Mononuclear cell (primary cell): ENCODE measurements at regions not wholly inside any gene's neighbourhood (a gene's known extent, or its start where the extent isn't known, plus 50 kb on each side); places are given as distances from the start of the nearest gene placed in this dataset.

Experiments used
- H3K27me3 ChIP-seq: 2 replicates; pipeline ENCODE4 v1.6.0; 2011; ENCODE audit warnings: low read length, control low read depth; ENCODE audit not compliant: insufficient read depth
- H3K4me1 ChIP-seq: 2 replicates; pipeline ENCODE4 v1.5.1; 2011; ENCODE audit warnings: mild to moderate bottlenecking, low read length, control low read depth; ENCODE audit not compliant: insufficient read depth
- H3K4me3 ChIP-seq: 2 replicates; pipeline ENCODE4 v1.5.1; 2011; ENCODE audit warnings: mild to moderate bottlenecking, low read length, moderate library complexity
- H3K9me3 ChIP-seq: 2 replicates; pipeline ENCODE4 v1.5.1; 2011; ENCODE audit warnings: low read depth, mild to moderate bottlenecking, control low read depth, low read length

DNA sequence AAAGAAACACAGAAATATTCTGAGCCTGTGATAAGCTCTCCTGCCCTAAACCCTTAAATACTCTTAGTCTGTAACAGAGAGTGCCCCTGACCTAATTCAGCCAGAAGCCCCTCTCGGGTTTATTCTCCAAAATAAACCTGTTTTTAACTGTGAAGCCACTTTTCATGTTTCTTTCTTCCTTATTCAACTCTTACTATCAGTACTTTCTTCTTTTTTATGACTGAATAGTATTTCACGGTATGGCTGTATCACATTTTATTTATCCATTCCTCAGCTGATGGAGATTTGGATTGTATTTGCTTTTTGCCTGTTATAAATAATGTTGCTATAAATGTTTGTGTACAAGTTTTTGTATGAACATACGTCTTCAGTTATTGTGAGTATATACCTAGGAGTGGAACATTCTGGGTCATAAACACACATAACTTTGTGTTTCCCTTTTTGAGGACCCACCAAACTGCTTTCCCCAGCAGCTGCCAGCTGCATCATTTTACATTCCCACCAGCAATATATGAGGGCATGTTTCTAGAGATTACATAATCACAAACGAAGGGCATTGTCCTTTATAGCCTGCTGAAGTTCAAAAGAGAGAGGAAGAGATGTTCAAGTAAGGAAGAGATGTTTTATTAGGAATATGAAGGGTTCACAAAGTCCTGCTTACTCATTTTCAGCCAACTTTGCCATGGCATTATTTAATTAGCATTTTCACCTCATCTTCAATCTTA, 199.4 kb upstream of the NUDT4 start:
- Histone ChIP-seq H3K4me1 (peaks cover 23% of the 10 kb centered on the region), H3K27me3 (no peaks in the 10 kb centered on the region), H3K4me3 (no peak overlapping the region), H3K9me3 (no peaks in the 10 kb centered on the region)

DNA sequence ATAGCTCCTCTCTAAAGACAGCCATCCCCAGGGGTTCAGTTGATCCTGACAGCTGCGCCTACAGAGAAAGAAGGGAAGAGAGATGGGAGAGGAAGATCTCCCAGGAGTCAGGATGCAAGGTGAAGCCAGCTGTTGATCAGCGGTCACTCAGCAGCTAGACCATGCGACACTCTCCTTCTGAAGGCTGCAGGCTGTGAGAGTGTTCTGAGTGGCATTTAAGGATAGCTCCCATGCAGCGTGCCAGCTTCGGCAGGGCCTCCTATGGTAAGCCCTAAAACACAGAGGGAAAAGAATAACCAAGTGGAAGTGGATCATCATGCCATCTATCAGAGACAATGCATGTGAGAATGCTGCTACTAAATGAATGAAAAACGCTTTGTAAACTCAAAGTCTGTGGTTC, 197.9 kb upstream of the NUDT4 start:
- H3K9me3 ChIP-seq, result no peaks in the 10 kb centered on the region
- H3K27me3 ChIP-seq, result no peaks in the 10 kb centered on the region
- H3K4me3 ChIP-seq, result no peak overlapping the region
- peaks cover 28% of the 10 kb centered on the region for H3K4me1 ChIP-seq

DNA sequence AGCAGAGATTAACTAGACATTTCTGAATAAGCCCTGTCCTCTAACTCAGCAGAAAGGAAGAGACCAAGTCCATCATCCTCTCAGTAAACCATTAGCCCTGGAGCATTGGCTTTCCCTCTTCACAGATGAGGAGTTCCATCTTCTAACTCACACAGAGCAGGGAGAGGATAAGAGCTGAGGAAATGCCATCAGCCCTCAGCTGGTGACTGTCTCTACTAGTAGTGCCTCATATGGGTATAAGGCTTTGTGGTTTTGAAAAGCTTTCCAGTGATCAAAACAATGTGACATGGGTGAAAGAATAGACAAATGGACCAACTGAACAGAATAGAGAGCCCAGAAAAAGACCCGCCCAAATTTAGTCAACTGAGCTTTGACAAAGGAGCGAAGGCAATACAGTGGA, 197.2 kb upstream of the NUDT4 start:
- Histone ChIP-seq H3K27me3 (no peaks in the 10 kb centered on the region), H3K4me1 (peaks cover 28% of the 10 kb centered on the region), H3K9me3 (no peaks in the 10 kb centered on the region), H3K4me3 (no peak overlapping the region)

DNA sequence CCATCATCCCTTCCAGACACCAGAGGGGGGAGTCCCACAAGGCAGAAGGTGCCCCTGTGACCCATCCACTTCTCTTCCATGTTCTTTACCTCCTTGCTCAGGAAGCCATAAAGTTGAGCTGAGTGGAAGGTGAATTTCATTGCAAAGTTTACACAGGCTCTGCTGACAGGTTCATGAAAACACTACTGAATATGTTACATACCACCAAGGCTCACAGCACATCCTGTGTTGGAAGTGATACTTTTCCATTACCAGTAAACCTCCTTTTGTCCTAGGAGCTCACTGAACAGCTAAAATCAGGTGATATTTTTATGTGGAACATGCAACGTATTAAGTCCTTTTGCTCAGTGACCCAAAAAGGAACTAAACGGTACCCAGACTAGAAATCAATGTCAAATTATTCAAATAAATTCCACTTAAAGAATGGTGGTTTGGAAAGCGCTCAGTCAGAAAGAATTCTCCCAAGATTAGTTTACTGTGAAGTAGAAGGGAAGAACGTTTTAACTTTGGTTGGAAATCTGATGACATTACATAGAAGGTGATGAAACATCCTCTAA, 196.2 kb upstream of the NUDT4 start:
- peaks cover 31% of the 10 kb centered on the region for H3K4me1 ChIP-seq

DNA sequence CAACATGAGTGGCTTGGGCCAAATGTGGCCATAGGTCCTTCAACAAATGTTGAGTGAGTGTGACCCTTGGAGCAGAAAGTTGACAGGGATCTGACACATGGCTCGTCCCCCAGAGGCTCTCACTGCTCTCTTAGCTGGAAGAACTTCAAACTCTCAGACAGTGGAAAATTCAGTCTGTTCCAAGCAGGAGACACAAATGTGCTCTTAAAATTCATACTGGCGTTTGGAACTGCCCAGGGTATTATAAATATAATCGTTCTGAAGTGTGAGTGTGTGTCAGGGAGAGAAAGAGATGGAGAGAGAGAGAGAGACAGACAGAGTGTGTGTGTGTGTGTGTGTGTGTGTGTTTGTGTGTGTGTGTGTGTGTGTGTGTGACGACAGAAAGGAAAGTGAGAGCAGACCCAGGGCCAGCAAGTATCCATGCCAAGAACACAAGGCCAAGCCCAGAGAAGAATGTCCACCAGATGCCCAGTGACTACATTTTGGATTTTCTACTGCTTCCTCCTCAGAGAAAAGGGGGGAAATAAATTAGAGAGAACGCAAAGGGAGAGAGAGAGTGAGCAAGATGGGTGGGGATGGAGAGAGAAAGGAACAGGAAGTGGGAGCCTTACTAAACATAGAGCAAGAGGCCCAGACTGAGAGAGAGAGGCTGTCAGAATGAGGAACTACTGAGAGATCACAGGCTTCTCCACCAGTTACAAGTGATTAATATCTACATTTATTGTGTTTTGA, 193.6 kb upstream of the NUDT4 start:
- H3K4me3 ChIP-seq, result no peak overlapping the region
- no peaks in the 10 kb centered on the region for H3K27me3 ChIP-seq
- no peaks in the 10 kb centered on the region for H3K9me3 ChIP-seq
- peaks cover 36% of the 10 kb centered on the region for H3K4me1 ChIP-seq

More for the DNA sequence above, 196.2 kb upstream of the NUDT4 start:
- Histone ChIP-seq H3K4me3 (no peak overlapping the region), H3K9me3 (no peaks in the 10 kb centered on the region), H3K27me3 (no peaks in the 10 kb centered on the region)

DNA sequence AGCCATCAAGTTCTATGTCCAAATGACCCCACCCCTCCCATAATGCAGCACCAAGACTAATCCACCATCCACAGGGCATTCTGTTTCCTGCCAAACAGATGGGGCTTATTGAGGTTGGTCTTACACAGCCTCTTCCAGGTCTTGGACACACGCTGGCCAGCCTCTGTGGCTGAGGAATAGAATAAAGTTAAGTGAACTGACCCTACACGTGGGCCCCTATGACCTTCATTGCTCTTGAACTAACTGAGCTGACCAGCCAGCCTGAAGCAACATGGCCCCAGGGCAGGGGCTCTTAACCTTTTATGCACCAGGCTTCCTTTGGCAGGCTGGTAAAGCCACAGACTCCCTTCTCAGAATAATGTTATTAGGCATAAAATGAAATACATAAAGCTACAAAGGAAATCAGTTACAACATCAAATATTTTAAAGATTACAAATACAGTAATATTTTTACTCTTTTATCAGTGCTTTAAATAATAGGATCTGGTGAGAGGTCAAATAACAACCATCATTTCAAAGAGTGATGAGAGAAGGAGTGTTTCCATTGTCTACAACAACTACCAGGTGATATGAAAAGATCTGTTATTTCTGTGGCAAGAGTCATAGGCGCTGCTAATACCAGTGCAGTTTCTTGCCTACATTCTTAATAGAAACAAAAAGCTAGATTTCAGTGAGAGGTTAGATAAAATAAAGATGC, 192.9 kb upstream of the NUDT4 start:
- H3K4me3 ChIP-seq, result no peak overlapping the region
- H3K4me1 ChIP-seq, result peaks cover 36% of the 10 kb centered on the region
- H3K9me3 ChIP-seq, result no peaks in the 10 kb centered on the region
- H3K27me3 ChIP-seq, result no peaks in the 10 kb centered on the region

DNA sequence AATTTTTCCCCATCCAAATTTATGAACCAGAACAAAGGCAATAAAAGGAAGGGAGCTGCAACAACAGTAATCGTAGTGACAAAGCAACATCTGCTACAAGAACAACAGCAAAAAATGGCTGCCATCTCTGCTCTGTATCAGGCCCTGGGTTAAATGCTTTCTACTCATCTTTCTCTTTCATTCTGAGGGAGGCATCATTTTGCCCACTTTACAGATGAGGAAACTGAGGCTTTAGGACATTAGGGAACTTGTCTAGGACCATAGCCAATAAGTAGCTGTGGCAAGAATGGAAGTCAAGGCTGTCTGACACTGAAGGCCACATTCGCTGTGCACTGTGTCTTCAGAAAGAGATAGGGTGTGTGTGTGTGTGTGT, 192.4 kb upstream of the NUDT4 start:
- H3K9me3 ChIP-seq, result no peaks in the 10 kb centered on the region
- no peaks in the 10 kb centered on the region for H3K27me3 ChIP-seq
- H3K4me1 ChIP-seq, result peaks cover 36% of the 10 kb centered on the region
- no peak overlapping the region for H3K4me3 ChIP-seq

DNA sequence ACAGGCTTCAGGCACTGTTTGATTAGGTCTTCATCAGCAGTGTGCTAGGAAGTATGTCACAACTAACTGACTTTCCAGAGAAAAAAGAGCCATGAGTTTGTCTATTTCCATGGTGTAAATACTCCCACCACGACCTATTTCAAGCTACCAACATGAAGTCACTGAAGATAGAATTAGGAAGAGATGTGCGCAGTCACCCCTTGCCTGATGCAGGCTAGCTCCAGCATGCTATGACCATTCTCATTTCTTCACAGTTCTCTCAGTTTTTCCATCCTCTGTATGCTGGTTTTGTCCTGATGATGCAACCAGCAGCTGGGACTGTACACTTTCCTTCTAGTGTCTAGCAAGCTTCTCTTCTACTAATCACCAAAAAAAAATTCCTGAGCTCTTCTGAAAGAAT, 191.6 kb upstream of the NUDT4 start:
- H3K4me3 ChIP-seq, result no peak overlapping the region
- H3K9me3 ChIP-seq, result no peaks in the 10 kb centered on the region
- peaks cover 36% of the 10 kb centered on the region for H3K4me1 ChIP-seq
- no peaks in the 10 kb centered on the region for H3K27me3 ChIP-seq

DNA sequence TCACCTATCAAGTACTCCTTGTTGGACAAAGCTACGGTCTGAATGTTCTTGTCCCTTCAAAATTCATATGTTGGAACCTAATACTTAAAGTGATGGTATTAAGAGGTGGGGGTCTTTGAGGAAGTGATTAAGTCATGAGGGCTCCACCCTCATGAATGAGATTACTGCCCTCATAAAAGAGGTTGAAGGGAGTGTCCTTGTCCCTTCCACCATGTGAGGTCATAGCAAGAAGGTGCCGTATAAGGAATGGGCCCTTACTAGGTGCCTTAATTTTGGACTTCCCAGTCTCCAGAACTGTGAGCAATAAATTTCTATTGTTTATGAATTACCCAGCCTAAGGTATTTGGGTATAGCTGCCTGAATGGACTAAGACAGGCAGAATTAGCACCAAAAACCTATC, 191.1 kb upstream of the NUDT4 start:
- no peaks in the 10 kb centered on the region for H3K27me3 ChIP-seq
- H3K4me3 ChIP-seq, result no peak overlapping the region
- H3K9me3 ChIP-seq, result no peaks in the 10 kb centered on the region
- H3K4me1 ChIP-seq, result peaks cover 36% of the 10 kb centered on the region

DNA sequence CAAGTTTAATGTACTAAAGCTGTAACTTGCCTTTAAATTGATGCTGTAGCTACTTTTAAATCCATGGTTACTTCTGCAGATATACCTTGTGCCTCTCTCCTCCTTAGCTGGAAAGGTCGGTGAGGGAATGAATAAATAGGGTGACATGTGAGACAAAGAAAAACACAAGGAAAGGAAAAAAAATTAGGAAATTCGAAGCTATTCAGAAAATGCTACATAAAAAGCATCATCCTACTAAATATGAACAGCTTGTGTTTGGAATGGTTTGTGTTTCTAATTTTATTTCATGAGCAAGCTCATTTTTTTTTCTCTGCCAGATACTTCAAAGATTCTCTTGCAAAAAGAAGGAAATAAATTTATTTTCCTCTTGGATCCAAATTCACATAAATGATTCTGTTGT, 186.3 kb upstream of the NUDT4 start:
- peaks cover 4% of the 10 kb centered on the region for H3K9me3 ChIP-seq
- H3K4me3 ChIP-seq, result no peak overlapping the region
- peaks cover 5% of the 10 kb centered on the region for H3K4me1 ChIP-seq
- no peaks in the 10 kb centered on the region for H3K27me3 ChIP-seq

DNA sequence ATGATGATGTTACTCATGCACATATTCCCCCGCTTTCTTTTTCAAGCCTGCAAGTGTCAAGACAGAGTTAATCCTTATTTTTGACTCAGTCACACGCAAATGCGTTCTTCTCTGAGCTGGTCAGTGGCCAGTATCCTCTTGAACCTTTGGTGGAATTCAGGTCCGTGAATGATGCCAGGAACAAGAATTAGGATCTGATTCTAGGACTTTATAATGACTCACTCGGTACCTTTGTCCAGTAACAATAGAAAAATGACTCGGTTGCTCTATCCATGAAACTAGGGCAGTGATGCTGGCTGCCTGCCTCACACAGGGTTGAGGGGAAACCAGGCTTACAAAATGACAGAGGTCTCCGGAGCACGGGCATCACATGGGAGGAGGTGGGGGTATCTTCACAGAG, 185.8 kb upstream of the NUDT4 start:
- Histone ChIP-seq H3K27me3 (no peaks in the 10 kb centered on the region), H3K4me1 (no peaks in the 10 kb centered on the region), H3K9me3 (peaks cover 4% of the 10 kb centered on the region), H3K4me3 (no peak overlapping the region)

DNA sequence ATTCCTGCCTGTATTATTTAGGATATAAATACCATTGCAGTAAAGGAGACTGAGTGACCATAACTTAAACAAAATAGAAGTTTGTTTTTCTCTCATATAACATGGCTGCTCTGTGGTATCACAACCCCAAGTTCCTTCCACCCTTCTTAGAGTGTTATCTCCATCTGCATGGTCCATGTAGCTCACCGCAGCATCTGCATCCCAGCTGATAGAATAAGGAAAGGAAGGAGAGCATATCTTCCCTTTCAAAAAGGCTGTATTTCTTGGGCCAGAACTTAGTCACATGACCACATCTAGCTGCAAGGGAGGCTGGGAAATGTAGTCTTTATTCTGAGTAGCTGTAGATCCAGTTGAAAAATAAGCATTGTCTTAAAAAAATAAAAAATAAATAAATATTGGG, 184.8 kb upstream of the NUDT4 start:
- no peaks in the 10 kb centered on the region for H3K27me3 ChIP-seq
- peaks cover 4% of the 10 kb centered on the region for H3K9me3 ChIP-seq
- H3K4me3 ChIP-seq, result no peak overlapping the region
- no peaks in the 10 kb centered on the region for H3K4me1 ChIP-seq

DNA sequence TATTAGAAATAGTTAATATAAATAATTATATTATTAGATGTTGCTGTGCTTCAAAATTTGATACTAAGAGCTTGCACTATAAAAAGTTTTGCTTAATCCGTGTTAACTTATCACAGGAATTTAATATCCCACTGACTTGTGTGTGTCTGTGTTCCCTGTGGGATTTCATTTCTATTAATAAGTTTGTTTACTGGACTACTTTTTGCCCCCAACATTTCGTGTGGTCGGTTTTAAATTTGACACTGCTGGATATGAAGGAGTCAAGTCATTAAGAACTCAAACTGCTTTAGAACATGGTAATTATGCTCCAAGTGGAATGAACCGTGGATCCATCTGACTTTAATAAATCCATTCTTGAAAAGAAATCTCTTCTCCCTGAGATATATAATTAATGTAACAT, 182.2 kb upstream of the NUDT4 start:
- no peaks in the 10 kb centered on the region for H3K4me1 ChIP-seq
- H3K27me3 ChIP-seq, result no peaks in the 10 kb centered on the region
- no peak overlapping the region for H3K4me3 ChIP-seq
- peaks cover 4% of the 10 kb centered on the region for H3K9me3 ChIP-seq

DNA sequence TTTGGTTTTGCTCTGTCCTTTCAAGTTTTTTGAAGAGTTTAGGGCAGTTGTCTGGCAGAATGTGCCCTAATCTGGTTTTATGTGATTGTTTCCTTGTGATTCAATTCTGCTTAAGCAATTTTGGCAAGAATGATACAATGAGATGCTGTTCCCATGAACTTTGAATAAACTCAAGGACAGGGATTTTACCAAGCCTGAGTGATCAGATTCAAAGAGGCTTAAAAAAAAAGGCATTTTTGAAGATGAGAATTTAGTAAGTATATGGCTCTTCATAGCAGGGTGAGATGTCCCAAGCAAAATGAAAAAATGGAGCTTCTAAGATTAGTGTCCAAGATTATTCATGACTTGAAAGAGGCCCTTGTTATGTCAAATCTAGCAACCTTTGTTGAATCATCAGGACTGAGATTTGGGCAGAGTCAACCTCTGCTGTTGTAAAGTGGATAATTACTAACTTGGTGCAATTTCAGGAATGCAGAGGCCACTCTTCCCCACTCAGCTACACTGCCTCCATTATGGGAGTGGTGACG, 180.6 kb upstream of the NUDT4 start:
- Histone ChIP-seq H3K27me3 (no peaks in the 10 kb centered on the region), H3K4me3 (no peak overlapping the region), H3K4me1 (no peaks in the 10 kb centered on the region), H3K9me3 (peaks cover 4% of the 10 kb centered on the region)

DNA sequence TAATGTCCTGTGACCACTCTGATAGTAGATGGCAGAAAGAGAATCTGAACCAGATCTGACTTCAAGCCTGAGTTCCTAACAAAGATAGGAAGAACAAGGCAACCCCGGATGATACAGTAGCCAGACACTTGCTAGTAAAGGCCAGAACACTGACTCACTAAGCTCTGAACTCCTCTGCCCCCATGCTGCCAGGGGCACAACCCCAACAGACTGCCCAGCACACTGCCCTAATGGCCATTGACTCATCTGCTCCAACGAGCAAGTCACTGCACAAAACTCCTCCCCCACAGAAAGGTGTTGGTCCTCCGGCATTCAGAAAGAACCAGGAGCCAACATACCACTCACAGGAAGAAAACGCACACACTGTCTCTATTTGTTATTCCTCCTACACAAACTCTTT, 179.6 kb upstream of the NUDT4 start:
- H3K9me3 ChIP-seq, result peaks cover under 1% of the 10 kb centered on the region
- no peaks in the 10 kb centered on the region for H3K27me3 ChIP-seq
- no peaks in the 10 kb centered on the region for H3K4me1 ChIP-seq
- H3K4me3 ChIP-seq, result no peak overlapping the region
